PC-9 (cell line): ENCODE measurements at regions not wholly inside any gene's neighbourhood (a gene's known extent, or its start where the extent isn't known, plus 50 kb on each side); places are given as distances from the start of the nearest gene placed in this dataset.

Experiments
- EZH2 ChIP-seq: fragments of 200-600 bp; sonication (generic); IDR thresholded peaks from 2 replicates; pipeline ENCODE4 v1.8.0; 2017; ENCODE audit warnings: antibody characterized with exemption, low read depth
- TF ChIP-seq, protein P1 (sequence below): fragments of 200-600 bp; sonication (generic); conservative IDR thresholded peaks from 2 replicates; pipeline ENCODE4 v1.6.1; 2017; ENCODE audit warnings: mixed run types, antibody characterized with exemption, mild to moderate bottlenecking, moderate library complexity

DNA sequence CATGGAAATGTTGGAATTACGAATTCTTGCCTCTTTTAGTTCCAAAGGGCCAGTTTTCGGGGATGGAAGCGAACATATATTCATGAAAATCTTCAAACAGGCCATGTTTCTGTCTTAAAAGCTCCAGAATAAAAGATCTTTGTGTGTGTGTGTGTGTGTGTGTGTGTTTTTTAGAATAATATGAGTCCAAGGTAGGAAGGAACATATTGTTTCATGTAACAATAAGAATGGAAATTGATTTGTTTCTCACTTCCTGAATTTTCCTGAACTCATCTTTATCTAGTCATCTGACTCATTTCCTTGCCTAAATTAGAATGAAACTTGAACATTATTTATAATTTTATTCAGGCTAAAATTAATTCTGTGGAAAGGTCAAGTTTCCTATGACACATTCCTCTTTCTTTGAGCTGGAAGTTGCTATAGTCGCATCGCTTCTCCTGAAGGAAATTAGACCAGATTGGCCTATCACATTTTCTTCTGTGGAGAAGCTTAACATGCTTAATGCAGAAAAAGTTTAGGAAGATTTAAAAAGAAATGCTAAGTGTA lies 805.1 kb upstream of the ADAMTS5 start:
- TF ChIP-seq, protein P1, sequence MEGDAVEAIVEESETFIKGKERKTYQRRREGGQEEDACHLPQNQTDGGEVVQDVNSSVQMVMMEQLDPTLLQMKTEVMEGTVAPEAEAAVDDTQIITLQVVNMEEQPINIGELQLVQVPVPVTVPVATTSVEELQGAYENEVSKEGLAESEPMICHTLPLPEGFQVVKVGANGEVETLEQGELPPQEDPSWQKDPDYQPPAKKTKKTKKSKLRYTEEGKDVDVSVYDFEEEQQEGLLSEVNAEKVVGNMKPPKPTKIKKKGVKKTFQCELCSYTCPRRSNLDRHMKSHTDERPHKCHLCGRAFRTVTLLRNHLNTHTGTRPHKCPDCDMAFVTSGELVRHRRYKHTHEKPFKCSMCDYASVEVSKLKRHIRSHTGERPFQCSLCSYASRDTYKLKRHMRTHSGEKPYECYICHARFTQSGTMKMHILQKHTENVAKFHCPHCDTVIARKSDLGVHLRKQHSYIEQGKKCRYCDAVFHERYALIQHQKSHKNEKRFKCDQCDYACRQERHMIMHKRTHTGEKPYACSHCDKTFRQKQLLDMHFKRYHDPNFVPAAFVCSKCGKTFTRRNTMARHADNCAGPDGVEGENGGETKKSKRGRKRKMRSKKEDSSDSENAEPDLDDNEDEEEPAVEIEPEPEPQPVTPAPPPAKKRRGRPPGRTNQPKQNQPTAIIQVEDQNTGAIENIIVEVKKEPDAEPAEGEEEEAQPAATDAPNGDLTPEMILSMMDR: no peak
- TF ChIP-seq EZH2: no peak
